ENCODE measurements at regions not wholly inside any gene's neighbourhood (a gene's known extent, or its start where the extent isn't known, plus 50 kb on each side); places are given as distances from the start of the nearest gene placed in this dataset.

- Mint-ChIP-seq H3K4me3 (ENCODE audit: low read depth) (no peak overlapping the region), H3K4me1 (ENCODE audit: low read depth) (peaks cover 7% of the 10 kb centered on the region), H3K27me3 (no peaks in the 10 kb centered on the region), H3K9me3 (ENCODE audit: low read depth) (no peaks in the 10 kb centered on the region), H3K27ac (no peak overlapping the region), H3K36me3 (ENCODE audit: insufficient read depth) (no peaks in the 10 kb centered on the region)
- TF ChIP-seq CTCF (IDR thresholded peaks at IDR 0.05; ENCODE audit: unreplicated experiment) = no peak
- no peak for DNase-seq (ENCODE audit: low spot score, unreplicated experiment)
Measured at GRCh38 chr2:154608438-154608837, 90.1 kb upstream of the KCNJ3 start.

GRCh38 chr2:154614906-154615305 is 83.6 kb upstream of the KCNJ3 start:
- Mint-ChIP-seq H3K27ac (no peak overlapping the region), H3K4me3 (ENCODE audit: low read depth) (no peak overlapping the region), H3K4me1 (ENCODE audit: low read depth) (peaks cover 15% of the 10 kb centered on the region), H3K9me3 (ENCODE audit: low read depth) (peaks cover 3% of the 10 kb centered on the region), H3K36me3 (ENCODE audit: insufficient read depth) (no peaks in the 10 kb centered on the region), H3K27me3 (no peaks in the 10 kb centered on the region)
- no peak for DNase-seq (ENCODE audit: low spot score, unreplicated experiment)
- no peak for TF ChIP-seq CTCF (IDR thresholded peaks at IDR 0.05; ENCODE audit: unreplicated experiment)

- no peak for DNase-seq (ENCODE audit: low spot score, unreplicated experiment)
- TF ChIP-seq CTCF (IDR thresholded peaks at IDR 0.05; ENCODE audit: unreplicated experiment) = no peak
- no peak overlapping the region for H3K4me3 Mint-ChIP-seq (ENCODE audit: low read depth)
- no peak overlapping the region for H3K27ac Mint-ChIP-seq
- H3K36me3 Mint-ChIP-seq (ENCODE audit: insufficient read depth) = no peaks in the 10 kb centered on the region
- peaks cover 3% of the 10 kb centered on the region for H3K9me3 Mint-ChIP-seq (ENCODE audit: low read depth)
- H3K4me1 Mint-ChIP-seq (ENCODE audit: low read depth) = peaks cover 13% of the 10 kb centered on the region
- no peaks in the 10 kb centered on the region for H3K27me3 Mint-ChIP-seq
Measured at GRCh38 chr2:154616659-154617058, 81.8 kb upstream of the KCNJ3 start.

GRCh38 chr2:154620471-154620870 is 78.0 kb upstream of the KCNJ3 start:
- no peak overlapping the region for H3K27ac Mint-ChIP-seq
- TF ChIP-seq CTCF (IDR thresholded peaks at IDR 0.05; ENCODE audit: unreplicated experiment) = no peak
- H3K9me3 Mint-ChIP-seq (ENCODE audit: low read depth) = no peaks in the 10 kb centered on the region
- no peaks in the 10 kb centered on the region for H3K36me3 Mint-ChIP-seq (ENCODE audit: insufficient read depth)
- no peak overlapping the region for H3K4me3 Mint-ChIP-seq (ENCODE audit: low read depth)
- DNase-seq (ENCODE audit: low spot score, unreplicated experiment) = no peak
- H3K4me1 Mint-ChIP-seq (ENCODE audit: low read depth) = peaks cover 8% of the 10 kb centered on the region
- H3K27me3 Mint-ChIP-seq = no peaks in the 10 kb centered on the region

GRCh38 chr2:154623819-154624218 is 74.7 kb upstream of the KCNJ3 start:
- H3K9me3 Mint-ChIP-seq (ENCODE audit: low read depth) = no peaks in the 10 kb centered on the region
- peaks cover 5% of the 10 kb centered on the region for H3K4me1 Mint-ChIP-seq (ENCODE audit: low read depth)
- no peaks in the 10 kb centered on the region for H3K27me3 Mint-ChIP-seq
- H3K4me3 Mint-ChIP-seq (ENCODE audit: low read depth) = no peak overlapping the region
- peak; percentile 16 for DNase-seq (ENCODE audit: low spot score, unreplicated experiment)
- H3K36me3 Mint-ChIP-seq (ENCODE audit: insufficient read depth) = no peaks in the 10 kb centered on the region
- TF ChIP-seq CTCF (IDR thresholded peaks at IDR 0.05; ENCODE audit: unreplicated experiment) = peak; percentile 83
- no peak overlapping the region for H3K27ac Mint-ChIP-seq

Data from progenitor cell of endocrine pancreas (in vitro differentiated cells).